Stomach (tissue), 8 donors: ENCODE measurements at regions not wholly inside any gene's neighbourhood (a gene's known extent, or its start where the extent isn't known, plus 50 kb on each side); places are given as distances from the start of the nearest gene placed in this dataset.

Experiments used
- DNase-seq, 2 donors: peaks; one replicate each; pipeline versions ENCODE4 v3.0.0 to v3.0.0-alpha.2; 2013 to 2019
- H3K27ac ChIP-seq, 5 donors: fragments of 200-600 bp in 4 of 5; sonication (generic) in 4 of 5; one replicate each; pipeline ENCODE4 v1.5.1; 2013 to 2019; ENCODE audit warnings: mild to moderate bottlenecking in 1 of 5, moderate library complexity in 1 of 5
- H3K27me3 ChIP-seq, 3 donors: fragments of 200-600 bp; sonication (generic); one replicate each; pipeline ENCODE4 v1.5.1; 2017 to 2019; ENCODE audit warnings: mixed run types in 1 of 3
- H3K36me3 ChIP-seq, 4 donors: fragments of 200-600 bp; sonication (generic); 1 replicate in 3 of 4; 2 replicates in 1 of 4; pipeline ENCODE4 v1.5.1; 2016 to 2019
- H3K4me1 ChIP-seq, 4 donors: fragments of 200-600 bp; sonication (generic); one replicate each; pipeline ENCODE4 v1.5.1; 2016 to 2019
- H3K4me3 ChIP-seq, 4 donors: fragments of 200-600 bp; sonication (generic) in 3 of 4; one replicate each; pipeline ENCODE4 v1.5.1; 2016 to 2019; ENCODE audit warnings: mild to moderate bottlenecking in 1 of 4
- H3K9me3 ChIP-seq, 4 donors: fragments of 200-600 bp; sonication (generic); one replicate each; pipeline ENCODE4 v1.5.1; 2016 to 2019
- EP300 ChIP-seq: sonication (generic); formaldehyde crosslinking; IDR thresholded peaks from one replicate; pipeline ENCODE4 v1.6.1; 2017; ENCODE audit warnings: antibody characterized with exemption
- POLR2A ChIP-seq, 4 donors: fragments of 450-650 bp; IDR thresholded peaks; one replicate each; pipeline ENCODE4 v1.6.1; 2016; ENCODE audit warnings: antibody characterized with exemption in 4 of 4, control low read depth in 2 of 4, mild to moderate bottlenecking in 1 of 4, moderate library complexity in 1 of 4
- POLR2AphosphoS5 ChIP-seq, 3 donors: sonication (generic); formaldehyde crosslinking; IDR thresholded peaks; one replicate each; pipeline ENCODE4 v1.6.1; 2016; ENCODE audit warnings: antibody characterized with exemption in 3 of 3
- WGBS, 5 donors: extraction: QIAGEN DNeasy Blood & Tissue Kit in 3 of 5; methylation state at CpG; one replicate each; pipeline versions ENCODE4 v1.1.5 to v1.1.7; 2013 to 2018; 5-methylcytosine and 5-hydroxymethylcytosine counted together
- intact Hi-C: fragments of 100-400 bp; cut with DNase I; formaldehyde crosslinking; loops from one replicate; pipeline ENCODE4 v1.15.1; 2023; ENCODE audit warnings: low total_unique reads
- TF ChIP-seq, protein P1 (sequence below), 7 experiments: fragments of 450-650 bp in 4 of 7; fragments of 200-600 bp in 3 of 7; sonication (generic) in 3 of 7; IDR thresholded peaks; one replicate each; pipeline ENCODE4 v1.5.1; 2016 to 2019; ENCODE audit warnings: antibody characterized with exemption in 7 of 7, control low read depth in 2 of 7, mild to moderate bottlenecking in 1 of 7
- donor health status: healthy with polysubstance abuse.
- donor health status: Bipolar disorder and iron deficiency.
- donor health status: healthy.

DNA sequence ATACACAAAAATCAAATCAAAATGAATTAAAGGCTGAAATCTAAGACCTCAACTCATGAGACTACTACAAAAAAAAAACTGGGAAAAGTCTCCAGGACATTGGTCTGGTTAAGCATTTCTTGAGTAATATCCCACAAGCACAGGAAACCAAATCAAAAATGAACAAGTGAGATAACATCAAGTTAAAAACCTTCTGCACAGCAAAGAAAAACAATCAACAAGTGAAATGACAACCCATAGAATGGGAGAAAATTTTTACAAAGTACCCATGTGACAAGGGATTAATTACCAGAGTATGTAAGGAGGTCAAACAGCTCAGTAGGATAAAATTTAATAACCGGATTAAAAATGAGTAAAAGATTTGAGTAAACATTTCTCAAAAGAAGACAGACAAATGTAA lies 338.7 kb downstream of the SLC16A7 start:
- Histone ChIP-seq H3K4me1 (no peaks in the 10 kb centered on the region), H3K27me3 (no peaks in the 10 kb centered on the region), H3K9me3 (peaks cover 0 to 6% (median 0%) of the 10 kb centered on the region in 4 donors), H3K27ac (no peak overlapping the region), H3K4me3 (no peak overlapping the region), H3K36me3 (no peaks in the 10 kb centered on the region)
- intact Hi-C loops = no loop called here
- 88 to 100% (median 95%) methylated on average over 1 of the region's 1 CpG for WGBS, 5 donors
- no peak for TF ChIP-seq POLR2A (IDR thresholded peaks at IDR 0.05)
- TF ChIP-seq POLR2AphosphoS5 (IDR thresholded peaks at IDR 0.05) = no peak
- DNase-seq = no peak

DNA sequence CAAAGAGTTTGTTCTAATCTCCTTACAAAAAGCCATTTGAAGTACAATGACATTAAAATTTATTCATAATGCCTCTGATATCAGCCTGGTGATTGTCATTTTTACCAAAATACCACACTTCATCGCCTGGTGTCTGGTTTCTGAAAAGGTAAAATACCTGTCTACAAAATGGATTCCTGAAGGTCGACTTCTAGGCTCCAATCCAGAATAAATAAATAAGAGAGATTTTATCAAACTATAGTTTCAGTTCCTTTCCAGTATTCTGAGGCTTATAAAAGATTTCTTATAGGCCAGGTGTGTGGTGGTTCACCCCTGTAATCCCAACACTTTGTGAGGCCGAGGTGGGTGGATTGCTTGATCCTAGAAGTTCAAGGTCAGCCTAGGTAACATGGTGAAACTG lies 340.7 kb downstream of the SLC16A7 start:
- Histone ChIP-seq H3K4me1 (peaks cover 0 to 7% (median 3%) of the 10 kb centered on the region in 4 donors), H3K36me3 (no peaks in the 10 kb centered on the region), H3K9me3 (no peaks in the 10 kb centered on the region), H3K4me3 (no peak overlapping the region), H3K27ac (peak overlapping the region; percentile 30 to 84 (median 43)), H3K27me3 (no peaks in the 10 kb centered on the region)
- TF ChIP-seq POLR2A (IDR thresholded peaks at IDR 0.05) (no peak), EP300 (no peak), POLR2AphosphoS5 (IDR thresholded peaks at IDR 0.05) (no peak)
- TF ChIP-seq, protein P1, sequence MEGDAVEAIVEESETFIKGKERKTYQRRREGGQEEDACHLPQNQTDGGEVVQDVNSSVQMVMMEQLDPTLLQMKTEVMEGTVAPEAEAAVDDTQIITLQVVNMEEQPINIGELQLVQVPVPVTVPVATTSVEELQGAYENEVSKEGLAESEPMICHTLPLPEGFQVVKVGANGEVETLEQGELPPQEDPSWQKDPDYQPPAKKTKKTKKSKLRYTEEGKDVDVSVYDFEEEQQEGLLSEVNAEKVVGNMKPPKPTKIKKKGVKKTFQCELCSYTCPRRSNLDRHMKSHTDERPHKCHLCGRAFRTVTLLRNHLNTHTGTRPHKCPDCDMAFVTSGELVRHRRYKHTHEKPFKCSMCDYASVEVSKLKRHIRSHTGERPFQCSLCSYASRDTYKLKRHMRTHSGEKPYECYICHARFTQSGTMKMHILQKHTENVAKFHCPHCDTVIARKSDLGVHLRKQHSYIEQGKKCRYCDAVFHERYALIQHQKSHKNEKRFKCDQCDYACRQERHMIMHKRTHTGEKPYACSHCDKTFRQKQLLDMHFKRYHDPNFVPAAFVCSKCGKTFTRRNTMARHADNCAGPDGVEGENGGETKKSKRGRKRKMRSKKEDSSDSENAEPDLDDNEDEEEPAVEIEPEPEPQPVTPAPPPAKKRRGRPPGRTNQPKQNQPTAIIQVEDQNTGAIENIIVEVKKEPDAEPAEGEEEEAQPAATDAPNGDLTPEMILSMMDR (IDR thresholded peaks at IDR 0.05) = no peak
- 27 to 51% (median 45%) methylated on average over 3 of the region's 3 CpGs for WGBS, 5 donors
- intact Hi-C loops = no loop called here
- DNase-seq = peak; percentile 15 to 25

- H3K4me1 ChIP-seq = peaks cover 0 to 7% (median 3%) of the 10 kb centered on the region in 4 donors
- intact Hi-C loops = no loop called here
- H3K9me3 ChIP-seq = no peaks in the 10 kb centered on the region
- no peak for DNase-seq
- H3K36me3 ChIP-seq = no peaks in the 10 kb centered on the region
- H3K27me3 ChIP-seq = no peaks in the 10 kb centered on the region
- H3K4me3 ChIP-seq = no peak overlapping the region
- H3K27ac ChIP-seq = peak overlapping the region; percentile 30 to 84 (median 43)
- no peak for TF ChIP-seq POLR2AphosphoS5 (IDR thresholded peaks at IDR 0.05)
- TF ChIP-seq, protein P1 (IDR thresholded peaks at IDR 0.05) = no peak
- TF ChIP-seq POLR2A (IDR thresholded peaks at IDR 0.05) = no peak
- no peak for TF ChIP-seq EP300
Observed at GRCh38 chr12:59937148-59937547, 341.3 kb downstream of the SLC16A7 start.

GRCh38 chr12:59938190-59938962 lies 342.5 kb downstream of the SLC16A7 start:
- intact Hi-C loops = no loop called here
- Histone ChIP-seq H3K36me3 (no peaks in the 10 kb centered on the region), H3K4me3 (no peak overlapping the region), H3K27me3 (no peaks in the 10 kb centered on the region), H3K4me1 (peaks cover 0 to 7% (median 3%) of the 10 kb centered on the region in 4 donors), H3K27ac (no peak overlapping the region), H3K9me3 (no peaks in the 10 kb centered on the region)
- 66 to 93% (median 87%) methylated on average over 8 of the region's 8 CpGs for WGBS, 5 donors
- no peak for TF ChIP-seq POLR2AphosphoS5 (IDR thresholded peaks at IDR 0.05)
- TF ChIP-seq, protein P1 (IDR thresholded peaks at IDR 0.05) = no peak
- no peak for TF ChIP-seq POLR2A (IDR thresholded peaks at IDR 0.05)
- TF ChIP-seq EP300 = no peak
- no peak for DNase-seq
